Fibroblast of skin of abdomen (primary cell): ENCODE measurements at regions not wholly inside any gene's neighbourhood (a gene's known extent, or its start where the extent isn't known, plus 50 kb on each side); places are given as distances from the start of the nearest gene placed in this dataset.
A peak's percentile ranks its signal among the peaks of the same experiment; 100 is the strongest.

Source experiments
- DNase-seq: peaks from one replicate; pipeline ENCODE4 v3.0.0-alpha.2; 2013

GRCh38 chr4:104795264-104795939 lies 300.7 kb upstream of the CXXC4 start:
- no peak for DNase-seq

GRCh38 chr4:104811727-104812126 lies 317.0 kb upstream of the CXXC4 start:
- no peak for DNase-seq

GRCh38 chr4:104815665-104816064 lies 321.0 kb upstream of the CXXC4 start:
- no peak for DNase-seq

GRCh38 chr4:104818579-104818978 lies 323.9 kb upstream of the CXXC4 start:
- no peak for DNase-seq

- no peak for DNase-seq
These were observed 320.5 kb upstream of the TET2 start for GRCh38 chr4:104826171-104826570.

GRCh38 chr4:104829761-104830160 lies 316.9 kb upstream of the TET2 start:
- DNase-seq = no peak

GRCh38 chr4:104848597-104849225 lies 298.0 kb upstream of the TET2 start:
- DNase-seq = no peak

- no peak for DNase-seq
These were observed 287.0 kb upstream of the TET2 start for GRCh38 chr4:104859601-104860237.

GRCh38 chr4:104860238-104861123 lies 286.2 kb upstream of the TET2 start:
- DNase-seq = peak; percentile 61

- no peak for DNase-seq
These were observed 279.9 kb upstream of the TET2 start for GRCh38 chr4:104866809-104867208.

- no peak for DNase-seq
These were observed 278.1 kb upstream of the TET2 start for GRCh38 chr4:104868533-104868932.

- DNase-seq = no peak
These were observed 277.7 kb upstream of the TET2 start for GRCh38 chr4:104868958-104869357.

- no peak for DNase-seq
These were observed 276.8 kb upstream of the TET2 start for GRCh38 chr4:104869831-104870230.

GRCh38 chr4:104870495-104871233 lies 276.0 kb upstream of the TET2 start:
- DNase-seq = no peak

GRCh38 chr4:104878936-104879335 lies 267.7 kb upstream of the TET2 start:
- DNase-seq = no peak

- no peak for DNase-seq
These were observed 267.3 kb upstream of the TET2 start for GRCh38 chr4:104879367-104879766.

GRCh38 chr4:104879854-104880253 lies 266.8 kb upstream of the TET2 start:
- DNase-seq = no peak

GRCh38 chr4:104881136-104881886 lies 265.4 kb upstream of the TET2 start:
- no peak for DNase-seq

GRCh38 chr4:104890598-104891275 lies 255.9 kb upstream of the TET2 start:
- no peak for DNase-seq

GRCh38 chr4:104896660-104897645 lies 249.7 kb upstream of the TET2 start:
- DNase-seq = peak; percentile 13
